Psoas muscle (tissue), 7 donors: ENCODE measurements at regions not wholly inside any gene's neighbourhood (a gene's known extent, or its start where the extent isn't known, plus 50 kb on each side); places are given as distances from the start of the nearest gene placed in this dataset.

Source experiments
- ATAC-seq, 4 donors: fragments of 200-7000 bp; cut with Tn5 transposase; one replicate each; pipeline ENCODE4 v1.9.1; 2020; ENCODE audit warnings: moderate library complexity in 3 of 4, mild to moderate bottlenecking in 2 of 4
- DNase-seq, 2 donors: peaks; one replicate each; pipeline ENCODE4 v3.0.0-alpha.2; 2020
- H3K27ac ChIP-seq: fragments of 200-600 bp; one replicate; pipeline ENCODE4 v1.8.0; 2022
- H3K27me3 ChIP-seq, 3 donors: fragments of 200-600 bp in 1 of 3; one replicate each; pipeline versions ENCODE4 v1.6.1 to v1.8.0; 2013 to 2022; ENCODE audit warnings: low read length in 2 of 3, mild to moderate bottlenecking in 2 of 3, moderate library complexity in 1 of 3; ENCODE audit not compliant: insufficient read depth in 3 of 3
- H3K36me3 ChIP-seq, 2 donors: fragments of 200-600 bp in 1 of 2; one replicate each; pipeline versions ENCODE4 v1.6.1 to v1.8.0; 2013 to 2022; ENCODE audit warnings: low read depth in 1 of 2, mild to moderate bottlenecking in 1 of 2, moderate library complexity in 1 of 2; ENCODE audit not compliant: insufficient read depth in 1 of 2
- H3K4me1 ChIP-seq: fragments of 200-600 bp; one replicate; pipeline ENCODE4 v1.8.0; 2022
- H3K4me3 ChIP-seq: fragments of 200-600 bp; one replicate; pipeline ENCODE4 v1.8.0; 2022; ENCODE audit warnings: mild to moderate bottlenecking
- H3K9me3 ChIP-seq: fragments of 200-600 bp; one replicate; pipeline ENCODE4 v1.8.0; 2022
- CTCF ChIP-seq: fragments of 200-600 bp; IDR thresholded peaks from one replicate; pipeline ENCODE4 v1.8.0; 2022; ENCODE audit warnings: antibody characterized with exemption
- WGBS, 3 donors: extraction: QIAGEN DNeasy Blood & Tissue Kit; methylation state at CpG; one replicate each; pipeline versions ENCODE4 v1.1.6 to v1.1.7; 2013; 5-methylcytosine and 5-hydroxymethylcytosine counted together
- intact Hi-C, 2 donors: fragments of 100-400 bp; cut with DNase I; formaldehyde crosslinking; loops; one replicate each; pipeline versions ENCODE4 v1.11.0 to v1.14.2; 2022
- donor health status: healthy with polysubstance abuse.
- donor health status: DM: no; HTN: no; CAD: no; lungs with moderate emphysema.
- donor health status: Bipolar disorder and iron deficiency.
- donor health status: healthy.
- donor health status: DM: yes; HTN: yes; CAD: no.
- donor health status: DM: no; HTN: no; CAD: no.
- donor health status: DM: yes; HTN: yes; CAD: no.

- DNase-seq (no peak), ATAC-seq (no peak)
- Histone ChIP-seq H3K27ac (no peak overlapping the region), H3K9me3 (no peaks in the 10 kb centered on the region), H3K36me3 (peaks cover 0 to 4% of the 10 kb centered on the region in 2 donors), H3K27me3 (no peaks in the 10 kb centered on the region), H3K4me3 (no peak overlapping the region), H3K4me1 (peaks cover 4% of the 10 kb centered on the region)
- WGBS, 3 donors: 92 to 93% (median 92%) methylated on average over 11 of the region's 11 CpGs
- intact Hi-C loops: loop anchor here (10.0 kb wide), 2 partner anchors 255 to 575 kb away; no protein-coding TSS in a partner anchor
- no peak for TF ChIP-seq CTCF
Observed at GRCh38 chr18:23380001-23380550, 73.0 kb upstream of the RIOK3 start.

GRCh38 chr18:23380817-23381216 is 72.3 kb upstream of the RIOK3 start:
- H3K9me3 ChIP-seq: no peaks in the 10 kb centered on the region
- WGBS, 3 donors: 96 to 97% (median 97%) methylated on average over 2 of the region's 2 CpGs
- no peaks in the 10 kb centered on the region for H3K27me3 ChIP-seq
- TF ChIP-seq CTCF: no peak
- no peak overlapping the region for H3K27ac ChIP-seq
- no peak for DNase-seq
- ATAC-seq: no peak
- H3K4me3 ChIP-seq: no peak overlapping the region
- H3K36me3 ChIP-seq: peaks cover 0 to 4% of the 10 kb centered on the region in 2 donors
- intact Hi-C loops: loop anchor here (10.0 kb wide), 2 partner anchors 256 to 576 kb away; no protein-coding TSS in a partner anchor
- H3K4me1 ChIP-seq: peaks cover 4% of the 10 kb centered on the region

- Histone ChIP-seq H3K27ac (no peak overlapping the region), H3K4me3 (no peak overlapping the region), H3K4me1 (peaks cover under 1% of the 10 kb centered on the region), H3K27me3 (no peaks in the 10 kb centered on the region), H3K9me3 (no peaks in the 10 kb centered on the region), H3K36me3 (peaks cover 0 to 4% of the 10 kb centered on the region in 2 donors)
- DNase-seq: no peak
- intact Hi-C loops: loop anchor here (10.0 kb wide), 2 partner anchors 259 to 579 kb away; no protein-coding TSS in a partner anchor
- TF ChIP-seq CTCF: no peak
- 81 to 90% (median 86%) methylated on average over 7 of the region's 7 CpGs for WGBS, 3 donors
- no peak for ATAC-seq
Observed at GRCh38 chr18:23383494-23383893, 69.6 kb upstream of the RIOK3 start.

GRCh38 chr18:23384778-23385736 is 68.0 kb upstream of the RIOK3 start:
- Histone ChIP-seq H3K9me3 (no peaks in the 10 kb centered on the region), H3K4me3 (no peak overlapping the region), H3K27me3 (no peaks in the 10 kb centered on the region), H3K4me1 (no peaks in the 10 kb centered on the region), H3K36me3 (peaks cover 0 to 4% of the 10 kb centered on the region in 2 donors), H3K27ac (no peak overlapping the region)
- ATAC-seq: no peak
- DNase-seq: no peak
- WGBS, 3 donors: 88 to 91% (median 89%) methylated on average over 13 of the region's 13 CpGs
- no peak for TF ChIP-seq CTCF
- intact Hi-C loops: loop anchor here (10.0 kb wide), 2 partner anchors 260 to 580 kb away; no protein-coding TSS in a partner anchor
